HG03108 (cell line): ENCODE measurements at regions not wholly inside any gene's neighbourhood (a gene's known extent, or its start where the extent isn't known, plus 50 kb on each side); places are given as distances from the start of the nearest gene placed in this dataset.

Experiments used
- ATAC-seq: cut with Tn5 transposase; IDR thresholded peaks from one replicate; pipeline ENCODE4 v1.9.1; 2021; ENCODE audit warnings: moderate library complexity; ENCODE audit not compliant: unreplicated experiment

DNA sequence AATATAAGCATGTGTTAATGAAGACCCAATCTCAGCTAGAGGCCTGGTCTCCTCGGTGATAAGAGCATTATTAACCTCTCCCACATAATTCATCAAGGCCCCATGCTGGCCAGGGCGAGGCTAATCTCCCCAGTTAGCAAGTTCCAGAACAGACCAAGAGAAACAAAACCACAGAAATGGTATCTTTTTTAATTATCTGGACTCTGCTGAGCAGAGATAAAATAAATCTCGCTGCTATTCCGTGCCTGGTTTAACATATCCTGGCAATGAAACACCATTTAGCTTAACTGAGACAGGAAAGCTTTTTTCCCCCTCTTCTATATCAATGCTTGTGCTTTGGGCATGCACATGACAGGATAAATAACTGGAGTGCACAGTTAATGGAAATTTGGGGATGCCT lies 72.5 kb upstream of the ARHGEF3 start:
- ATAC-seq = no peak

DNA sequence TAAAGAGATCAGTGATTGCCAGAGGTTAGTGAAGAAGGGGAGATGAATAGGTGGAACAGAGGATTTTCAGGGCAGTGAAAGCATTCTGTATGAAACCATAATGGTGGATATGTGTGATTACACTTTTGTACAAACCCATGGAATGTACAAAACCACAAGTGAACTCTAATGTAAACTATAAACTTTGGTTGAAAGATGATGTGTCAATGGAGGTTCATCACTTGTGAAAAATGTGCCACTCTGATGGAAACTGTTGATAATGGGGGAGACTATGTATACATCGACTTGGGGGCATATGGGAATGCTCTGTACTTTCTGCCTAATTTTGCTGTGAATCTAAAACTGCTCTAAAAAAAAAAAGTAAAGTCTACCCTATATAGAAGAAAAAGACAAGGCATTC lies 68.7 kb upstream of the ARHGEF3 start:
- ATAC-seq = no peak

DNA sequence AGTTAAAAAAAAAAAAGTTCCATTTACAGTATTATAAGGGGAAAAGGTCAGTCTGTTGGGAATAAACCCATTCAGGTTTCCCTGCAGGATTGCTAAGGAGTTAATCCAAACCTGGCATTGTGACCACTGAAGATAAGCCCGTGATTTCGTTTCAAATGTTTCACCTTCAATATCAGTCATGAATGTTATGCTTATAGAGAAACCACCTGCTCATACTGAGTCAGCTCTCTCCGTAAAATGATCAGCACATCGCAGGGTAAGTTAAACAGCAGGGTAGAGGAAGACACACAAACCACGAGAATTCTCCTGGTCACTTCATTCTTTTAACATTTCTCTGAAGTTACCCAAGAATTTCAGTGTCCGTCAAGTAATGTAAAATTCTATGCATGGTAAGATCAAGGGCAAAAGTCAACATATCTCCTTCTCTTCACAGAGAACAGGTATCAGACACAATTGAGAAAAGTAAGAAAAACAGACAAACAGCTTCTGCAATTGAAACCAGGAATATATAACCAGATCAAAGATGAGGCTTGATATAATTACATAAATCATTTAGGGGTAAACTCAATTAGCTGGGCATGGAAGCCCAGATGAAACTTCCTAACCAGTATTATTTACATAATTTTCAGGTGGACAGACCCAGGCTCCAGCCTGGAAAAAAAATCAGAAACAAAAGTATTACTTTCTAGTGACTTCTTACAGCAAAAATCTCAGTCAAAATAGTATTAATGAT lies 67.6 kb upstream of the ARHGEF3 start:
- ATAC-seq = no peak

DNA sequence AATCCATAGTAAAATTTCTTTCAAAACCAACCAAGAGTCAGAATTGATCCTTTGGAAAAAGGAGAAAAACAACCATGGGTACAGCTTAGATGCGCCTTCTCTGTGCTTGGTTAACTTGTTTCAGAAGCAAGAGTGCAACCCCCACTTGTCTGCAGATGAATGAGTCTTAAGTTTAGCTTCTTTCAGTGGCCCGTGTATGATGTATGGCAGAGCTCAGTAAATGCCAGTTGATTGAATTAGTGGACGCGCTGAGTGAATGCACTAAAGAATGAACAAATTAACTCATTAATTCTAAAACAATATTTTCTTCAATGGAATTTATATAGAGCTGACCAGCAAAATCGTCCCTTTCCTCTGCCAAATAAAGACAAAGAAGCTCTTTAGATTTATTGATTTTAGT lies 67.0 kb upstream of the ARHGEF3 start:
- ATAC-seq = no peak

DNA sequence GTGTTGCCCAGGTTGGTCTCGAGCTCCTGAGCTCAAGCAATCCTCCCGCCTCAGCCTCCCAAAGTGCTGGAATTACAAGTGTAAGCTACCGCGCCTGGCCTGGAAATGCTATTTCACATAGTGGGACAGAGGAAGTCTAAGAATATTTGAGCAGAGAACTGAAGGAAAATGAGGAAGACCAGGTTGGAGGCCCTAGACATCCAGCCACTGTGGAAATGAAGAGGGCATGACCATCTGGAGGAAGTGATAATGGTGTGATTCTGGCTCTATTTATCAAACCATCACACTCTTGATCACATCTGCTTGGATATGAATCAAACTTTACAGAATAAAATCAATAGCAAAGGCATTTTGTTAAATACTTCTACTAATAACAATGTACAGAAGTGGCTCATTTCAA lies 65.9 kb upstream of the ARHGEF3 start:
- no peak for ATAC-seq

DNA sequence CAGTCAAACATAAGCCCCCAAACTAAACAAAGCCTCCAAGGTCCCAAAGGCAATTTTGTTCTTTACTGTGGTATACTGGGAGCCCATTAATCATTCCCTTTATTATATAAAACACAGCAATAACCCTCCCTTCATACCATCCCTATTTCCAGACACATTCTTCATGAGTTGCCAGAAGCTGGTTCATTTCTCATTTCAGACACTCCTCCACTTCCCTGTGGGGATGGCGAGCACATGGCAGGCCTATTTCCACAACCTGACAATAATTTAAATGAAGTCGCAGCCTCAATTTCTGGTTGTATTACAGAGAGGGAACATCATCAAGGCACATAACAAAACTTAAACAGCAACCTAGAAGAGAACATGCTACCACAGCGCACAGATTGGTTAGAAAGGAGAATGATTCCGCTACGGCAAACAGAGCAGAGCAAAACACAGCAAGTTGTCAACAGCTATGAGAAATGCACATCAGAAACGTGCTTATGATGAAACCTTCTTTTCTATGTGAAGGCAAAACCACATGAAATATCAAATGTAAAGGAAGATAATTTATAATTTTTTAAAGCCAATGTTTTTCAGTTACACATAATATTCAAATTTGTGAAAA lies 63.3 kb upstream of the ARHGEF3 start:
- no peak for ATAC-seq

DNA sequence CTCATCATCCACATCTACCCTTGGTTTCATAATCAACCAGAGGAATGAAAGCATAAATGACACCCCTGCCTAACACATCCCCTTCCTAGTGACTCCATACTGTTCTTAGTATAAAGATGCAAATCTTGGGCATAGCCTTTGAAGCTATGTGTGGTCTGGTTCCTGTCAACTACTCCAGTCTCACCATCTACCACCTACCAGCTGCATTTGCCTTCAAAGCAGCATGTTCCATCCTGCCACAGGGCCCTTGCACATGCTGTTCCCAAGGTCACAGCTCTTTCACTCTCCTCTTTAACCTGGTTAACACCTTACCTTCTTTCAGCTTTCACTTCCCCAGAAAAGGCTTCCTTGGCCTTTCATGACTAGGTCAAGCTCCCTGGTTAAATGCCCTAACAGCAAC lies 62.3 kb upstream of the ARHGEF3 start:
- ATAC-seq = no peak

DNA sequence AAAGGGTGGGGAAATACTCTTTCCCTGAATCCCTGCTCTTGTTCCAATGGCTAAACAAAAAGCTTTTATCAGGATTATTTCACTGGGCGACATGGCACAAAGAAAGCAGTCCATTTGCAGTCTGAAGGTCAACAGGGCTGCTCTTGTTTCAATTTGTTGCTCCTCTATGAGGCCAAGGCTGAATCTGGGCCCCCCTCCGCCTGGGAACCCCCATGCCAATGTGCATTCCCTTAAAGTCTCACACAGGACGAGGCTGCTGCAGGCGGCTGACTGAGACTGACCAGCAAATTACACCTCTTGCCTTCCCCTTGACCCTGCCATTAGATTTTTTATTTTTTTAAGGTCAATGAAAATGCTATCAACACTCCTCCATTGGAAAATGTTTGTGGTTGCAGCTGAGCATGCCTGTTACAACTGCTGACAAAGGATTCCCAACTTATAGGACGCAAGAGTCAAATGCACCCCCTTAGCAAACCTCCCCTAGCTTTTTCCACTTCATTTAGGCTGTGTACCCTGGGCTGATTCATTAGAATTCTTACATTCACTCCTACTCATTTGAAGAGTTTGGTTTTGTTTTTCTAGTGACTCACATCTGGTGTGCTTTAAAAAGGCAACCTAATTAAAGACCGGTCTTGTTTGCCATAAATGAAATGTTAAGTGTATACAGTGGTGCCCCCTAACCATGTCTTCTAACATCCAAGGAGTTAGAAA lies 60.8 kb upstream of the ARHGEF3 start:
- ATAC-seq = no peak

DNA sequence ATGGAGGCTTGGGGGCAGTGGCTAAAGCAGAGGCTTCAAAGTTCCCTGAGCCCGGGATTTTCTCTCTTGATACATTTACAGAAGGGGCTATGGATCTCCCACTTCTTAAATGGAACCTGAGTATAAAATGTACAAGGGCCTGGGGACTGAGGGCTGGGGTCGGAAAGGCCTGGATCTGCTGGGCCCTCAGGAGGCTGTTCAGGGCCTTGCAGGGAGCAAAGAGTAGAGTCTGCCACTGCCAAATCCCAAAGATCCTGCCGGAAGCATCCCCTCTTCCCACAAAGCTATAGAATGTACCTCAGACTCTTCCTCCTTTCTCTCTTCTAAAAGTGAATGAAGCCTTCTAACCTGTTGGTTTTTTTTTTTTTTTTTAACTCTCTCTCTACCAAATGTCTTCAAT lies 59.8 kb upstream of the ARHGEF3 start:
- ATAC-seq = no peak

DNA sequence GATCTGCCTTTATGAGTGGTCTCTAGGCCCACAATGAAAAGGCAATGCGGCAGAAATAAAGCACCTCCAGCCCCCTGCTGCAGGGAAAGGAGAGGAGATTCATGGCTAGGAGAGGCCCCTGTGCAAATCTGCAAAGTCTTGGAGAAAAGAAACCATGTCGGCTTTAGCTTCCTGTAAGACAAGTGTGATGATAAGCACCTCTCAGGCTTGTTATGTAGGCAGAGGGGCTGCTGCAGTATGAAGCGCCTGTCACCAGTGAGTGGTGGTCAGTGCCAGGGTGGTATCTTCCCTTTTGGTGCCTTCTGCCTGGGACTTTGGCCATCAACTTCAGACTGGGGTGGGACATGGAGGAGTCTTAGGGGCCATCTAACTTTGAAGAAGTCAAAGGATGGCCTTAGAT lies 59.2 kb upstream of the ARHGEF3 start:
- no peak for ATAC-seq

DNA sequence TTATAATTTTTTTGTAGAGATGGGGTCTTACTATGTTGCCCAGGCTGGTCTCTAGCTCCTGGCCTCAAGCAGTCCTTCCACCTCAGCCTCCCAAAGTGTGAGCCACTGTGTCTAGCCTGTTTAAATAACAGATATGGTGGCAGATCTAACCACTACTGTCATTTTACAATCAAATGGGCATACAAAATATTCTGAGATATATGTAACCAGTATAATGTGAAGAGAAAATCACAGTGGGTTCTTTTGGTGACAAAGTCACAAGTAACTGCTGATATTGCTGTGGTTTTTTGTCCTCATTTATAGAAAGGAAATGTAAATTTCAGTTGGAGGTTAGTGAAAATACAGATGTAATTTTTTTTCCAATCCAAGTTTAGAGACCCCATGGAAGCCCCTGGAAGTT lies 58.6 kb upstream of the ARHGEF3 start:
- ATAC-seq = no peak

DNA sequence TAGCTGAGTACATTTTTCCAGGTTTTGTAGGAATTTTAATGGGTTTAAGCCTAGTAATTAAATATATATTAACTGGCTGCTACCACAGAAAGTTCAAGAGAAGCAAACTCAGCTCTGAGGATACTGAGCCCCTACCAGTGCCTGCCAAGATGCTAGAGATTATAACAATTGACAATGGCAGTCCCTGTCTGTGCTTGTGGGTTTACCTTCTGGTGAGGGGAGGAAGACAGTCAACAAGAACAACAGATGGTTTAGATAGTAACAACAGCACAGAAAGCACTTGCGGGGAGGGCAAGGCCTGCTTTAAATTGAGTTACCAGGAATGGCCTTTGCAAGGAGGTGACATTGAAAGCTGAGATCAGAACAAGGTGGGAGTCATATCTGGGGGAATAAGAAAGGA lies 56.6 kb upstream of the ARHGEF3 start:
- no peak for ATAC-seq

DNA sequence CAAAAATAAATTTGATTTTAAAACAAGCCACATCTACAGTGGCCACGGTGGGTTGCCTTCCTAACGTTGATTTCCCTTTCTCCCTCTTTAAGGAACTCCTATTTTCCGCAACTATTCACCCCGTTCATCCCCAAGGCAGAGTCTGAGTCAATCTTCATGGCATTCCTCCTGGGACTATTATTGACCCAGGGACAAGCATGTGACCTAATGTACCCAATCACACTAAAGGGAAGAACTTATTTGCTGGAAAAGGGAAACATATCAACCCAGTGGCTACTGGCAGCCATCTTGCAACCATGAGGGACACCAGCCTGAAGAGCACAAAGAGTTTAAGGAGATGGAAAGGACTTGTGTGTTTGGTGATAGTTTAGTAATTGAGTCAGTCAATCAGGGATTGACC lies 55.4 kb upstream of the ARHGEF3 start:
- ATAC-seq = no peak

DNA sequence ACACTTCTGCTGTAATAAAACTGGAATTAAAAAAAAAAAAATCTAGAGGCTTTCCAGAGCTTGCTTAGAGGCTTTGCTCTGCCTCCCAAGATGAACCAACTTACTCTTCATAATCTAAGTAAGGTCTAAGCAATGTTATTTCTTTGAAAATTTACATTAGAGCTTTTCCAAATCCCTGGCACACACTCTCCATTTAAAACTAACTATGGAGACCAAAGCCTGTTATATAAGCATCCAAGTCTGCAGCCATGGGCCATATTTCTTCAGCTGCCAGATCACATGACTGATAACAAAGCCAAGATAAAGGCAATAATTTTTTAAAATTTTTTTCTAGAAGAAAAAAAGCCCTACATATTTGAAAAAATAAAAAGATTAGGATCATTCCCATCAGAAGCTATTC lies 55.0 kb upstream of the ARHGEF3 start:
- ATAC-seq = no peak

DNA sequence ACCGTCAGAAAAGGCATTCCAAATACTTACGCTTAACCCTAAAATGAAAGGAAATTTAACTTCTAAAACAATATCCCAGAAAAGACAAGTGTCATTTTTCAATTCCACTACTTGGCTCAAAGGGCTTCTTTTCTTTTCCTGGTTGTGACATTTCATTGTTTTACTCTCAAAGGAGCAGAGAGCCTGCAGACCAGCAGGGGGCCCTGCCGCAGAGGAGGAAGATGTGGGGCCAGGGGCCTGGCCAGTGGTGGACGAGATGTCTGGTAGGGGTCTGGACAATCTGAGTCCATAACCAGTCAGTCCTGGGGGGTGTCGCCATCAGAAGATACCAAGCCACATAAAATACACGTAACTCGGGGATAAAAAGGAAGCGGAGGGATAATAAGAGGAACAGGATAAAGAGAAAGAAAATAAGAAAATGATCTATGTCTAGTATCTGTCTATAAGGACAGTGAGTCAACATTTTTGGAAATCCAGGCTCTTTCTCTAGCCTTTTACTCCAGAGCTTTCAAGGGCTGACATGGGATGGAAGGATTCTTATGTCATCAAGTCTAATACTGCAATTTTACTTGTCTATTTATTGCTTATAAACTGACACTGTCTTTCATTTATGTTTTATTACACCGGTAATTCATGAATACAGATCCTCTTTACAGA lies 54.2 kb upstream of the ARHGEF3 start:
- ATAC-seq = no peak

DNA sequence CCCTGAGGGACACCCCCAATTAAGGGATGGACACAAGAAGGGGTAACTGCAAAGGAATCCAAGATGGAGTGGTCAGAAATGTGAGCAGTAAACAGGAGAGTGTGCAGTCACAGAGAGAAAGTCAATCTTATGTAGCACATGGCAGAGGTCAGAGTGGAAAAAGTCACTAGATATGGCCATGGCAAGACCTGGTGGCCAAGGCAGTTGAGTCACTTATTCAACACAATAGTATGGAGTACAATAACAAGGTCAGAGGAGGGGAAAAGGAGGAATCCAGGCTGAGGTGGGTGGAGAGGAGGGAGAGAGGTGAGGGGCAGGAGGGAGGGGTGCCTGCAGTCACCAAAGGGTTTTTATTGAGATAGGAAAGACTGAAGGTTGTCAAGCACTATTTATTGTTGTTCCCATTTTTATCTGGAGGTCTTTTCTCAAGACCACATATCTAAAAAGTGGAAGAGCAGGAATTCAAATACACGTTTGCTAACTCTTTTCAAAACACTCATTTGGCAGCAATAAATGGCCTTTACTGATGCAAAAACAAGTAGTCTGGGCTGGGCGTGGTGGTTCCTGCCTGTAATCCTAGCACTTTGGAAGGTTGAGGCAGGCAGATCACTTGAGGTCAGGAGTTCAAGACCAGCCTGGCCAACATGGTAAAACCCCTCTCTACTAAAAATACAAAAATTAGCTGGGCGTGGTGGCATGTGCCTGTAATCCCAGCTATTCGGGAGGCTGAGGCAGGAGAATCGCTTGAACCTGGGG lies 53.3 kb upstream of the ARHGEF3 start:
- no peak for ATAC-seq

DNA sequence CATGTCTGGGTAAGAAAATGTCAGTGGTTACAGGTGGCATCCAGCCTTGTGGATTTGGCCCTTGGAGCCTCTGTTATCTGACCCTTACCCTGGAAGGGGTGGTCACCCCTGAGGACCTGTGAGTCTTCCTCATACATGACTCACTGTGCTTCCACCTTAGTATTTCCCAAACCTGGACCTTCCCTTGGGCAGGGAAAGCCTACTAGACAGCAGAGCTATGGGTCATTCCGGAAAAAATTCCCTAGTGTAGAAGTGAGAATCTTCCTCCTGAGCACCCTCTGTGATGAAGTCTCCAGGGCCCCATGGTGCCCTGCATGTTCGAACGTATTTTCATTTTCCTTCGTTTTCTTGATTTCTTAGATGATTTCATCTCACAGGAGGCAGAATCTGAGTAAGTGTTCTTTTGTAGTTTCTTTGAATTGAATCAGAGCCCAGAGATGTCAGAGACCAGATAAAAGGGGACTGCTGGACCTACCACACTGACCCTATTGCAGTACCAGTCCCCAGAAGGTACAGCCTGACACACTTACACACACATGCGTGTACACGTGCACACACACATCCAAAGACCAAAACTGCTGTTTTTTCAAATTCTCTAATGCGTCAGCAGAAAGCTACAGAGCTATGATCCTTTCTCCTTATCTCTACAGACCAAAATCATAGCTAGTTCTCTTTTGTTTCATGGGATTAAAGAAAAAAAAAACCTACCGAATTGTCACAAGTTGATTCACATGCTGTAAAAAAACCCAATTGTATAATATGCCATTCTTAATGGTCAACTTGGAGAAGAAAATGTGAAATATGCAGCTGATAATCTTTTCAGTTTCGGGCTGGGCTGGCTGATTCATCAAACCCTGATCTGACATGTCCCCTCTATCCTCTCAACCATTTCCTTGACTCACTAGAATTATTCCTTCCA lies 50.5 kb upstream of the ARHGEF3 start:
- ATAC-seq = no peak
